ENCODE measurements at regions not wholly inside any gene's neighbourhood (a gene's known extent, or its start where the extent isn't known, plus 50 kb on each side); places are given as distances from the start of the nearest gene placed in this dataset.

GRCh38 chr1:163442895-163443294, 121.1 kb downstream of the NUF2 start:
- WGBS (ENCODE audit: extremely low coverage, insufficient read length, low lambda C conversion rate) = no CpG with 5 or more reads among the region's 7 CpGs

More at GRCh38 chr1:163442895-163443294, 121.1 kb downstream of the NUF2 start:
- Histone ChIP-seq H3K79me1 (ENCODE audit: insufficient read depth, low read depth, low read length, poor library complexity, severe bottlenecking) (no peaks in the 10 kb centered on the region), H4K5ac (ENCODE audit: insufficient read length, low read depth, low read length) (no peak overlapping the region), H2BK12ac (ENCODE audit: insufficient read length, low read depth, low read length) (no peak overlapping the region), H2BK5ac (ENCODE audit: insufficient read length, low read length) (no peak overlapping the region), H3K14ac (ENCODE audit: insufficient read depth, low read length) (no peak overlapping the region), H3K23me2 (ENCODE audit: insufficient read length, low read depth, low read length, poor library complexity, severe bottlenecking) (no peaks in the 10 kb centered on the region), H3K79me2 (ENCODE audit: insufficient read depth, low read length) (no peaks in the 10 kb centered on the region), H3K56ac (ENCODE audit: insufficient read length, low read depth, low read length) (no peak overlapping the region), H4K8ac (replicated peaks; ENCODE audit: insufficient read length, low read depth, low read length) (no peak overlapping the region), H3K4ac (ENCODE audit: low read depth, low read length) (no peak overlapping the region), H4K91ac (ENCODE audit: insufficient read length, low read depth, low read length) (no peak overlapping the region), H2BK120ac (ENCODE audit: low read depth, low read length, poor library complexity, severe bottlenecking) (no peak overlapping the region), H3K9me3 (ENCODE audit: control insufficient read depth, low read depth, low read length) (no peaks in the 10 kb centered on the region), H3K4me2 (ENCODE audit: insufficient read depth, insufficient read length, low read length) (no peak overlapping the region), H3K27ac (ENCODE audit: insufficient read length, low read depth, low read length) (no peak overlapping the region), H2BK20ac (ENCODE audit: low read depth, low read length, poor library complexity, severe bottlenecking) (no peak overlapping the region), H3K23ac (ENCODE audit: insufficient read length, low read depth, low read length) (no peak overlapping the region), H2AFZ (ENCODE audit: low read length) (no peak overlapping the region), H2AK5ac (ENCODE audit: insufficient read length, low read length) (no peak overlapping the region), H3T11ph (ENCODE audit: low read length) (no peak overlapping the region), H2BK15ac (ENCODE audit: low read depth, low read length) (no peak overlapping the region), H4K20me1 (ENCODE audit: control insufficient read depth, insufficient read depth, insufficient read length) (no peaks in the 10 kb centered on the region), H3K4me1 (ENCODE audit: insufficient read depth, low read length) (no peaks in the 10 kb centered on the region; the same call in 1 of the 2 replicates), H3K27me3 (ENCODE audit: insufficient read depth, low read length) (no peaks in the 10 kb centered on the region), H3K9ac (ENCODE audit: extremely low read depth, insufficient read length, low read length) (no peak overlapping the region), H3K18ac (ENCODE audit: insufficient read length, low read depth, low read length) (no peak overlapping the region)
- Mint-ChIP-seq H3K4me1 (peaks cover 29 to 40% of the 10 kb centered on the region in 2 experiments), H3K9me3 (no peaks in the 10 kb centered on the region), H3K4me3 (no peak overlapping the region), H3K36me3 (ENCODE audit: insufficient read depth in 1 of 3, low read depth in 3 of 3) (no peaks in the 10 kb centered on the region), H3K27ac (peak overlapping the region in 2 of 3 experiments; percentile 11 to 16; a peak in 3 of 7 replicates), H3K27me3 (ENCODE audit: low read depth) (no peaks in the 10 kb centered on the region)
- DNase-seq = no peak
- TF ChIP-seq, protein P1, sequence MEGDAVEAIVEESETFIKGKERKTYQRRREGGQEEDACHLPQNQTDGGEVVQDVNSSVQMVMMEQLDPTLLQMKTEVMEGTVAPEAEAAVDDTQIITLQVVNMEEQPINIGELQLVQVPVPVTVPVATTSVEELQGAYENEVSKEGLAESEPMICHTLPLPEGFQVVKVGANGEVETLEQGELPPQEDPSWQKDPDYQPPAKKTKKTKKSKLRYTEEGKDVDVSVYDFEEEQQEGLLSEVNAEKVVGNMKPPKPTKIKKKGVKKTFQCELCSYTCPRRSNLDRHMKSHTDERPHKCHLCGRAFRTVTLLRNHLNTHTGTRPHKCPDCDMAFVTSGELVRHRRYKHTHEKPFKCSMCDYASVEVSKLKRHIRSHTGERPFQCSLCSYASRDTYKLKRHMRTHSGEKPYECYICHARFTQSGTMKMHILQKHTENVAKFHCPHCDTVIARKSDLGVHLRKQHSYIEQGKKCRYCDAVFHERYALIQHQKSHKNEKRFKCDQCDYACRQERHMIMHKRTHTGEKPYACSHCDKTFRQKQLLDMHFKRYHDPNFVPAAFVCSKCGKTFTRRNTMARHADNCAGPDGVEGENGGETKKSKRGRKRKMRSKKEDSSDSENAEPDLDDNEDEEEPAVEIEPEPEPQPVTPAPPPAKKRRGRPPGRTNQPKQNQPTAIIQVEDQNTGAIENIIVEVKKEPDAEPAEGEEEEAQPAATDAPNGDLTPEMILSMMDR (conservative IDR thresholded peaks at IDR 0.05) = no peak
